Fibroblast of pulmonary artery (primary cell): ENCODE measurements at regions not wholly inside any gene's neighbourhood (a gene's known extent, or its start where the extent isn't known, plus 50 kb on each side); places are given as distances from the start of the nearest gene placed in this dataset.
A peak's percentile ranks its signal among the peaks of the same experiment; 100 is the strongest.

Source experiments
- DNase-seq: peaks from one replicate; pipeline ENCODE4 v3.0.0-alpha.2; 2010; ENCODE audit warnings: low read depth
- H3K4me3 ChIP-seq: replicated peaks from 2 replicates; pipeline ENCODE4 v1.5.1; 2011; ENCODE audit warnings: low read depth, mild to moderate bottlenecking, control low read depth, low read length, moderate library complexity
- CTCF ChIP-seq: IDR thresholded peaks from 2 replicates; pipeline ENCODE4 v1.5.1; 2011; ENCODE audit warnings: mild to moderate bottlenecking, control low read depth, low read length, inconsistent platforms; ENCODE audit errors: missing control alignments

- peak; percentile 97 for DNase-seq
- no peak for TF ChIP-seq CTCF
- H3K4me3 ChIP-seq: no peak overlapping the region
These were observed 397.8 kb downstream of the METTL4 start for GRCh38 chr18:2173486-2173885.

GRCh38 chr18:2178036-2178435 lies 393.3 kb downstream of the METTL4 start:
- DNase-seq: no peak
- no peak overlapping the region for H3K4me3 ChIP-seq
- TF ChIP-seq CTCF: no peak

GRCh38 chr18:2179498-2180183 lies 391.7 kb downstream of the METTL4 start:
- no peak overlapping the region for H3K4me3 ChIP-seq
- TF ChIP-seq CTCF: no peak
- DNase-seq: no peak

GRCh38 chr18:2180586-2180985 lies 390.7 kb downstream of the METTL4 start:
- no peak for TF ChIP-seq CTCF
- no peak for DNase-seq
- H3K4me3 ChIP-seq: no peak overlapping the region

GRCh38 chr18:2183432-2183831 lies 387.9 kb downstream of the METTL4 start:
- DNase-seq: no peak
- no peak for TF ChIP-seq CTCF
- H3K4me3 ChIP-seq: no peak overlapping the region

GRCh38 chr18:2186967-2187366 lies 384.3 kb downstream of the METTL4 start:
- DNase-seq: no peak
- no peak overlapping the region for H3K4me3 ChIP-seq
- no peak for TF ChIP-seq CTCF

GRCh38 chr18:2188258-2188657 lies 383.0 kb downstream of the METTL4 start:
- no peak overlapping the region for H3K4me3 ChIP-seq
- no peak for TF ChIP-seq CTCF
- DNase-seq: no peak
